H1 (cell line): ENCODE measurements at regions not wholly inside any gene's neighbourhood (a gene's known extent, or its start where the extent isn't known, plus 50 kb on each side); places are given as distances from the start of the nearest gene placed in this dataset.

Experiments used
- ATF3 ChIP-seq: IDR thresholded peaks from 2 replicates; pipeline ENCODE4 v1.6.1; 2011; ENCODE audit warnings: low read depth, mild to moderate bottlenecking, low read length; ENCODE audit not compliant: insufficient read depth
- CREB1 ChIP-seq: IDR thresholded peaks from 2 replicates; pipeline ENCODE4 v1.6.1; 2012; ENCODE audit warnings: inconsistent platforms
- EP300 ChIP-seq, 2 experiments: IDR thresholded peaks; 1 replicate in 1 of 2; 2 replicates in 1 of 2; pipeline ENCODE4 v1.6.1; 2011 to 2012; ENCODE audit warnings: low read depth in 2 of 2, low read length in 2 of 2, mild to moderate bottlenecking in 2 of 2, borderline replicate concordance in 1 of 2, inconsistent platforms in 1 of 2, moderate library complexity in 1 of 2
- HDAC6 ChIP-seq: IDR thresholded peaks from one replicate; pipeline ENCODE4 v1.7.1; 2012; ENCODE audit warnings: low read depth, mild to moderate bottlenecking, inconsistent platforms, low read length, moderate library complexity
- RNF2 ChIP-seq: fragments of 200-900, 300-1000 bp; sonication (generic); IDR thresholded peaks from 2 replicates; pipeline ENCODE4 v1.7.1; 2016; ENCODE audit warnings: borderline replicate concordance, low read depth, mild to moderate bottlenecking, antibody characterized with exemption, low read length; ENCODE audit not compliant: poor library complexity, severe bottlenecking; ENCODE audit errors: missing control alignments
- RXRA ChIP-seq: IDR thresholded peaks from 2 replicates; pipeline ENCODE4 v1.6.1; 2011; ENCODE audit warnings: low read depth, mild to moderate bottlenecking, low read length, moderate library complexity; ENCODE audit not compliant: insufficient read depth
- SP4 ChIP-seq: IDR thresholded peaks from 2 replicates; pipeline ENCODE4 v1.6.1; 2012; ENCODE audit warnings: low read length, inconsistent platforms
- TAF1 ChIP-seq: IDR thresholded peaks from 2 replicates; pipeline ENCODE4 v1.6.1; 2011; ENCODE audit warnings: mild to moderate bottlenecking, low read depth, low read length

- TF ChIP-seq RNF2 (no peak), CREB1 (no peak), SP4 (no peak), RXRA (no peak), EP300 (IDR thresholded peaks at IDR 0.05; ENCODE audit: borderline replicate concordance in 1 of 2, low read depth in 2 of 2, low read length in 2 of 2) (no peak), ATF3 (no peak), HDAC6 (no peak), TAF1 (no peak)
These were observed 57.6 kb upstream of the PKDCC start (continued) for GRCh38 chr2:41990245-41990644.
